ENCODE measurements at regions not wholly inside any gene's neighbourhood (a gene's known extent, or its start where the extent isn't known, plus 50 kb on each side); places are given as distances from the start of the nearest gene placed in this dataset.
"Not testable (repeated sequence)": the region's sequence is repeated elsewhere in the genome, so short reads cannot be mapped to it uniquely, and the experiment has no call there.

GRCh38 chr3:176046703-176047102, 1150.6 kb downstream of the TBL1XR1 start:
- no peaks in the 10 kb centered on the region for H3K36me3 ChIP-seq (ENCODE audit: control insufficient read depth in 1 of 2, insufficient read depth in 2 of 2, low read length in 2 of 2)
- H3K27me3 ChIP-seq (ENCODE audit: low read depth, low read length): no peaks in the 10 kb centered on the region
- no peak overlapping the region for H3K27ac ChIP-seq (ENCODE audit: low read length)

GRCh38 chr3:176041812-176042211, 1155.5 kb downstream of the TBL1XR1 start:
- H3K9me3 ChIP-seq (ENCODE audit: control insufficient read depth in 1 of 2, low read length in 2 of 2): no peaks in the 10 kb centered on the region
- no peak overlapping the region for H3K27ac ChIP-seq (ENCODE audit: low read length)
- no peaks in the 10 kb centered on the region for H3K36me3 ChIP-seq (ENCODE audit: control insufficient read depth in 1 of 2, insufficient read depth in 2 of 2, low read length in 2 of 2)
- H3K4me3 ChIP-seq (ENCODE audit: low read depth in 1 of 2, low read length in 2 of 2): no peak overlapping the region
- H3K4me1 ChIP-seq (ENCODE audit: control insufficient read depth in 1 of 2, insufficient read depth in 2 of 2, low read length in 2 of 2): no peaks in the 10 kb centered on the region
- no peaks in the 10 kb centered on the region for H3K27me3 ChIP-seq (ENCODE audit: low read depth, low read length)

More at GRCh38 chr3:176046703-176047102, 1150.6 kb downstream of the TBL1XR1 start:
- Histone ChIP-seq H3K4me1 (ENCODE audit: control insufficient read depth in 1 of 2, insufficient read depth in 2 of 2, low read length in 2 of 2) (no peaks in the 10 kb centered on the region), H3K9me3 (ENCODE audit: control insufficient read depth in 1 of 2, low read length in 2 of 2) (no peaks in the 10 kb centered on the region), H3K4me3 (ENCODE audit: low read depth in 1 of 2, low read length in 2 of 2) (no peak overlapping the region)

- no peaks in the 10 kb centered on the region for H3K27me3 ChIP-seq (ENCODE audit: low read depth, low read length)
- no peak overlapping the region for H3K27ac ChIP-seq (ENCODE audit: low read length)
- no peaks in the 10 kb centered on the region for H3K9me3 ChIP-seq (ENCODE audit: control insufficient read depth in 1 of 2, low read length in 2 of 2)
- H3K36me3 ChIP-seq (ENCODE audit: control insufficient read depth in 1 of 2, insufficient read depth in 2 of 2, low read length in 2 of 2): no peaks in the 10 kb centered on the region
- no peaks in the 10 kb centered on the region for H3K4me1 ChIP-seq (ENCODE audit: control insufficient read depth in 1 of 2, insufficient read depth in 2 of 2, low read length in 2 of 2)
- no peak overlapping the region for H3K4me3 ChIP-seq (ENCODE audit: low read depth in 1 of 2, low read length in 2 of 2)
Measured at GRCh38 chr3:176041185-176041584, 1156.1 kb downstream of the TBL1XR1 start.

GRCh38 chr3:176037636-176038035, 1159.6 kb downstream of the TBL1XR1 start:
- H3K27ac ChIP-seq (ENCODE audit: low read length): no peak overlapping the region
- H3K27me3 ChIP-seq (ENCODE audit: low read depth, low read length): no peaks in the 10 kb centered on the region
- no peaks in the 10 kb centered on the region for H3K4me1 ChIP-seq (ENCODE audit: control insufficient read depth in 1 of 2, insufficient read depth in 2 of 2, low read length in 2 of 2)
- H3K4me3 ChIP-seq (ENCODE audit: low read depth in 1 of 2, low read length in 2 of 2): no peak overlapping the region
- H3K36me3 ChIP-seq (ENCODE audit: control insufficient read depth in 1 of 2, insufficient read depth in 2 of 2, low read length in 2 of 2): no peaks in the 10 kb centered on the region
- no peaks in the 10 kb centered on the region for H3K9me3 ChIP-seq (ENCODE audit: control insufficient read depth in 1 of 2, low read length in 2 of 2)

- no peaks in the 10 kb centered on the region for H3K4me1 ChIP-seq (ENCODE audit: control insufficient read depth in 1 of 2, insufficient read depth in 2 of 2, low read length in 2 of 2)
- H3K4me3 ChIP-seq (ENCODE audit: low read depth in 1 of 2, low read length in 2 of 2): no peak overlapping the region
- no peak overlapping the region for H3K27ac ChIP-seq (ENCODE audit: low read length)
- no peaks in the 10 kb centered on the region for H3K36me3 ChIP-seq (ENCODE audit: control insufficient read depth in 1 of 2, insufficient read depth in 2 of 2, low read length in 2 of 2)
- no peaks in the 10 kb centered on the region for H3K9me3 ChIP-seq (ENCODE audit: control insufficient read depth in 1 of 2, low read length in 2 of 2)
- H3K27me3 ChIP-seq (ENCODE audit: low read depth, low read length): no peaks in the 10 kb centered on the region
Measured at GRCh38 chr3:176032043-176032442, 1165.2 kb downstream of the TBL1XR1 start.

- not testable (repeated sequence) for H3K27me3 ChIP-seq (ENCODE audit: low read depth, low read length); H3K36me3 ChIP-seq (ENCODE audit: control insufficient read depth in 1 of 2, insufficient read depth in 2 of 2, low read length in 2 of 2); H3K4me3 ChIP-seq (ENCODE audit: low read depth in 1 of 2, low read length in 2 of 2); H3K9me3 ChIP-seq (ENCODE audit: control insufficient read depth in 1 of 2, low read length in 2 of 2); H3K27ac ChIP-seq (ENCODE audit: low read length); H3K4me1 ChIP-seq (ENCODE audit: control insufficient read depth in 1 of 2, insufficient read depth in 2 of 2, low read length in 2 of 2)
Measured at GRCh38 chr3:176016203-176016602, 1157.1 kb downstream of the NAALADL2 start.

- not testable (repeated sequence) for H3K27me3 ChIP-seq (ENCODE audit: low read depth, low read length); H3K9me3 ChIP-seq (ENCODE audit: control insufficient read depth in 1 of 2, low read length in 2 of 2); H3K27ac ChIP-seq (ENCODE audit: low read length); H3K36me3 ChIP-seq (ENCODE audit: control insufficient read depth in 1 of 2, insufficient read depth in 2 of 2, low read length in 2 of 2); H3K4me3 ChIP-seq (ENCODE audit: low read depth in 1 of 2, low read length in 2 of 2); H3K4me1 ChIP-seq (ENCODE audit: control insufficient read depth in 1 of 2, insufficient read depth in 2 of 2, low read length in 2 of 2)
Measured at GRCh38 chr3:176015228-176015627, 1156.1 kb downstream of the NAALADL2 start.

GRCh38 chr3:176009256-176009655, 1150.1 kb downstream of the NAALADL2 start:
- H3K4me3 ChIP-seq (ENCODE audit: low read depth in 1 of 2, low read length in 2 of 2): no peak overlapping the region
- no peaks in the 10 kb centered on the region for H3K27me3 ChIP-seq (ENCODE audit: low read depth, low read length)
- H3K27ac ChIP-seq (ENCODE audit: low read length): no peak overlapping the region
- H3K36me3 ChIP-seq (ENCODE audit: control insufficient read depth in 1 of 2, insufficient read depth in 2 of 2, low read length in 2 of 2): no peaks in the 10 kb centered on the region
- no peaks in the 10 kb centered on the region for H3K9me3 ChIP-seq (ENCODE audit: control insufficient read depth in 1 of 2, low read length in 2 of 2)
- H3K4me1 ChIP-seq (ENCODE audit: control insufficient read depth in 1 of 2, insufficient read depth in 2 of 2, low read length in 2 of 2): no peaks in the 10 kb centered on the region

GRCh38 chr3:176005564-176005963, 1146.4 kb downstream of the NAALADL2 start:
- Histone ChIP-seq H3K4me3 (ENCODE audit: low read depth in 1 of 2, low read length in 2 of 2) (no peak overlapping the region), H3K9me3 (ENCODE audit: control insufficient read depth in 1 of 2, low read length in 2 of 2) (no peaks in the 10 kb centered on the region), H3K4me1 (ENCODE audit: control insufficient read depth in 1 of 2, insufficient read depth in 2 of 2, low read length in 2 of 2) (no peaks in the 10 kb centered on the region), H3K27me3 (ENCODE audit: low read depth, low read length) (no peaks in the 10 kb centered on the region), H3K36me3 (ENCODE audit: control insufficient read depth in 1 of 2, insufficient read depth in 2 of 2, low read length in 2 of 2) (no peaks in the 10 kb centered on the region), H3K27ac (ENCODE audit: low read length) (no peak overlapping the region)

GRCh38 chr3:175989161-175989560, 1130.0 kb downstream of the NAALADL2 start:
- Histone ChIP-seq H3K4me3 (ENCODE audit: low read depth in 1 of 2, low read length in 2 of 2) (no peak overlapping the region), H3K27me3 (ENCODE audit: low read depth, low read length) (no peaks in the 10 kb centered on the region), H3K9me3 (ENCODE audit: control insufficient read depth in 1 of 2, low read length in 2 of 2) (peaks cover 0 to 10% of the 10 kb centered on the region in 2 donors), H3K27ac (ENCODE audit: low read length) (no peak overlapping the region), H3K36me3 (ENCODE audit: control insufficient read depth in 1 of 2, insufficient read depth in 2 of 2, low read length in 2 of 2) (no peaks in the 10 kb centered on the region), H3K4me1 (ENCODE audit: control insufficient read depth in 1 of 2, insufficient read depth in 2 of 2, low read length in 2 of 2) (no peaks in the 10 kb centered on the region)

- H3K4me1 ChIP-seq (ENCODE audit: control insufficient read depth in 1 of 2, insufficient read depth in 2 of 2, low read length in 2 of 2): no peaks in the 10 kb centered on the region
- peaks cover 0 to 10% of the 10 kb centered on the region in 2 donors for H3K9me3 ChIP-seq (ENCODE audit: control insufficient read depth in 1 of 2, low read length in 2 of 2)
- no peak overlapping the region for H3K27ac ChIP-seq (ENCODE audit: low read length)
- no peaks in the 10 kb centered on the region for H3K27me3 ChIP-seq (ENCODE audit: low read depth, low read length)
- H3K4me3 ChIP-seq (ENCODE audit: low read depth in 1 of 2, low read length in 2 of 2): no peak overlapping the region
- H3K36me3 ChIP-seq (ENCODE audit: control insufficient read depth in 1 of 2, insufficient read depth in 2 of 2, low read length in 2 of 2): no peaks in the 10 kb centered on the region
Measured at GRCh38 chr3:175988401-175988800, 1129.3 kb downstream of the NAALADL2 start.

GRCh38 chr3:175985781-175986180, 1126.6 kb downstream of the NAALADL2 start:
- Histone ChIP-seq H3K9me3 (ENCODE audit: control insufficient read depth in 1 of 2, low read length in 2 of 2) (peaks cover 0 to 10% of the 10 kb centered on the region in 2 donors), H3K4me1 (ENCODE audit: control insufficient read depth in 1 of 2, insufficient read depth in 2 of 2, low read length in 2 of 2) (no peaks in the 10 kb centered on the region), H3K36me3 (ENCODE audit: control insufficient read depth in 1 of 2, insufficient read depth in 2 of 2, low read length in 2 of 2) (no peaks in the 10 kb centered on the region), H3K4me3 (ENCODE audit: low read depth in 1 of 2, low read length in 2 of 2) (no peak overlapping the region), H3K27ac (ENCODE audit: low read length) (no peak overlapping the region), H3K27me3 (ENCODE audit: low read depth, low read length) (no peaks in the 10 kb centered on the region)

Measured in muscle layer of duodenum (tissue), 2 donors.